Astrocyte (in vitro differentiated cells and primary cell): ENCODE measurements at regions not wholly inside any gene's neighbourhood (a gene's known extent, or its start where the extent isn't known, plus 50 kb on each side); places are given as distances from the start of the nearest gene placed in this dataset.

ENCODE experiments used
- DNase-seq: peaks from one replicate; pipeline ENCODE4 v3.0.0-alpha.2; 2010; ENCODE audit warnings: low read depth
- FAIRE-seq: peaks from 2 replicates; lab custom pipeline; 2011; peaks lifted over from hg19 to GRCh38; lab: Jason Lieb, UNC
- H2AFZ ChIP-seq: 2 replicates; pipeline ENCODE4 v1.6.0; 2012; ENCODE audit warnings: low read depth, low read length, inconsistent platforms
- H3K27ac ChIP-seq: 2 replicates; pipeline ENCODE4 v1.5.1; 2011; ENCODE audit warnings: low read depth, low read length, inconsistent platforms
- H3K27me3 ChIP-seq: 2 replicates; pipeline ENCODE4 v1.6.0; 2011; ENCODE audit warnings: low read length, inconsistent platforms; ENCODE audit not compliant: insufficient read depth
- H3K36me3 ChIP-seq: 2 replicates; pipeline ENCODE4 v1.5.1; 2011; ENCODE audit warnings: low read length, inconsistent platforms; ENCODE audit not compliant: insufficient read depth
- H3K4me1 ChIP-seq: 2 replicates; pipeline ENCODE4 v1.5.1; 2011; ENCODE audit warnings: low read length, inconsistent platforms; ENCODE audit not compliant: insufficient read depth
- H3K4me2 ChIP-seq: 2 replicates; pipeline ENCODE4 v1.6.0; 2012; ENCODE audit warnings: low read length, inconsistent platforms
- H3K4me3 ChIP-seq: 2 replicates; pipeline ENCODE4 v1.5.1; 2011; ENCODE audit warnings: low read depth, mild to moderate bottlenecking, low read length, inconsistent platforms; ENCODE audit not compliant: insufficient read depth
- H3K79me2 ChIP-seq: 2 replicates; pipeline ENCODE4 v1.6.0; 2012; ENCODE audit warnings: mild to moderate bottlenecking, low read length, inconsistent platforms; ENCODE audit not compliant: insufficient read depth
- H3K9ac ChIP-seq: 2 replicates; pipeline ENCODE4 v1.6.0; 2012; ENCODE audit warnings: mild to moderate bottlenecking, low read length, inconsistent platforms
- H3K9me3 ChIP-seq: 2 replicates; pipeline ENCODE4 v1.5.1; 2012; ENCODE audit warnings: low read depth, mild to moderate bottlenecking, low read length, inconsistent platforms; ENCODE audit not compliant: insufficient read depth
- H4K20me1 ChIP-seq: 2 replicates; pipeline ENCODE4 v1.6.0; 2012; ENCODE audit warnings: low read length, inconsistent platforms; ENCODE audit not compliant: insufficient read depth
- H3K27ac Mint-ChIP-seq: one replicate; pipeline ENCODE4 v1.8.0; 2021; ENCODE audit warnings: mild to moderate bottlenecking, mixed read lengths; ENCODE audit not compliant: unreplicated experiment
- H3K27me3 Mint-ChIP-seq: one replicate; pipeline ENCODE4 v1.8.0; 2021; ENCODE audit warnings: low read depth, mixed read lengths; ENCODE audit not compliant: unreplicated experiment
- H3K36me3 Mint-ChIP-seq: one replicate; pipeline ENCODE4 v1.8.0; 2021; ENCODE audit warnings: low read depth, mixed read lengths; ENCODE audit not compliant: unreplicated experiment
- H3K4me1 Mint-ChIP-seq: one replicate; pipeline ENCODE4 v1.8.0; 2021; ENCODE audit warnings: low read depth, mixed read lengths; ENCODE audit not compliant: unreplicated experiment
- H3K4me3 Mint-ChIP-seq: one replicate; pipeline ENCODE4 v1.8.0; 2021; ENCODE audit warnings: mild to moderate bottlenecking, moderate library complexity, mixed read lengths; ENCODE audit not compliant: unreplicated experiment
- H3K9me3 Mint-ChIP-seq: one replicate; pipeline ENCODE4 v1.8.0; 2021; ENCODE audit warnings: mild to moderate bottlenecking, mixed read lengths; ENCODE audit not compliant: unreplicated experiment
- CTCF ChIP-seq: IDR thresholded peaks from 2 replicates; pipeline ENCODE4 v1.5.1; 2011; ENCODE audit warnings: low read depth, mild to moderate bottlenecking, inconsistent platforms, low read length, moderate library complexity; ENCODE audit not compliant: insufficient read depth
- EZH2 ChIP-seq: IDR thresholded peaks from 2 replicates; pipeline ENCODE4 v1.6.1; 2012; ENCODE audit warnings: mild to moderate bottlenecking, low read length, inconsistent platforms; ENCODE audit not compliant: insufficient read depth

DNA sequence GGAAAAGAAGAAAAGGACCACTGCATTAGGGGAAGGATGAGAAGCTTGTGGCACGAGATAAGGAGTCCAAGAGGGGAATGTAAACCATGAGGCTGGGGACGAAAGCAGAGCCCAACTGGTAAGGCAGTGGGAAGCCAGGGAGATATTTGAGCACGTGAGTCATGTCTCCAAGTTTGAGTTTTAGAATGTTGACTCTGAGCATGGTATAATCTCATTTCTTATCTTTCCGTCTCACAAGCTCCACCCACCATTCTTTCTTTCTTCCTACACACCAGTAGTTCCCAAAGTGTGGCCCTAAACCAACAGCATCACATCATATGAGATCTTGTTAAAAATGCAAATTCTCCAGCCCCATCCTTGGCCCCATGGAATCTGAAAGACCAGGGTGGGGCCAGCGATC, 145.3 kb downstream of the PLPP3 start:
- Mint-ChIP-seq H3K9me3 (no peaks in the 10 kb centered on the region), H3K27ac (no peak overlapping the region), H3K27me3 (peaks cover 28% of the 10 kb centered on the region), H3K4me3 (no peak overlapping the region), H3K36me3 (no peaks in the 10 kb centered on the region), H3K4me1 (peaks cover 39% of the 10 kb centered on the region)
- FAIRE-seq (no peak), DNase-seq (peak; percentile 37)
- Histone ChIP-seq H3K9ac (no peak overlapping the region), H3K4me2 (no peak overlapping the region), H3K36me3 (no peaks in the 10 kb centered on the region), H3K27ac (no peak overlapping the region), H3K4me3 (no peak overlapping the region), H3K79me2 (no peaks in the 10 kb centered on the region), H4K20me1 (no peaks in the 10 kb centered on the region), H2AFZ (no peak overlapping the region), H3K9me3 (no peaks in the 10 kb centered on the region), H3K27me3 (no peaks in the 10 kb centered on the region), H3K4me1 (no peaks in the 10 kb centered on the region)
- TF ChIP-seq EZH2 (no peak), CTCF (no peak)

GRCh38 chr1:56433056-56433577, 146.2 kb downstream of the PLPP3 start:
- DNase-seq: no peak
- no peak overlapping the region for H3K4me3 Mint-ChIP-seq
- no peak overlapping the region for H2AFZ ChIP-seq

More at GRCh38 chr1:56433056-56433577, 146.2 kb downstream of the PLPP3 start:
- Mint-ChIP-seq H3K4me1 (peaks cover 39% of the 10 kb centered on the region), H3K9me3 (no peaks in the 10 kb centered on the region), H3K27ac (no peak overlapping the region), H3K27me3 (peaks cover 28% of the 10 kb centered on the region), H3K36me3 (no peaks in the 10 kb centered on the region)
- H3K4me2 ChIP-seq: no peak overlapping the region
- TF ChIP-seq CTCF: no peak
- no peak for TF ChIP-seq EZH2
- H3K9me3 ChIP-seq: no peaks in the 10 kb centered on the region
- no peaks in the 10 kb centered on the region for H3K4me1 ChIP-seq
- FAIRE-seq: no peak
- H3K9ac ChIP-seq: no peak overlapping the region
- no peak overlapping the region for H3K27ac ChIP-seq
- H4K20me1 ChIP-seq: no peaks in the 10 kb centered on the region
- H3K36me3 ChIP-seq: no peaks in the 10 kb centered on the region
- H3K27me3 ChIP-seq: no peaks in the 10 kb centered on the region
- H3K79me2 ChIP-seq: no peaks in the 10 kb centered on the region
- no peak overlapping the region for H3K4me3 ChIP-seq
